Central memory CD8-positive, alpha-beta T cell (primary cell): ENCODE measurements at regions not wholly inside any gene's neighbourhood (a gene's known extent, or its start where the extent isn't known, plus 50 kb on each side); places are given as distances from the start of the nearest gene placed in this dataset.

Experiments used
- ATAC-seq: fragments of 150-1000 bp; cut with Tn5 transposase; replicated peaks from 2 replicates; pipeline ENCODE4 v1.10.0; 2022; ENCODE audit warnings: mild to moderate bottlenecking, moderate FRiP score, moderate number of reproducible peaks; ENCODE audit not compliant: poor library complexity, severe bottlenecking; ENCODE audit errors: extremely low read depth
- DNase-seq, 2 donors: peaks; one replicate each; pipeline ENCODE4 v3.0.0; 2021; ENCODE audit warnings: low spot score in 2 of 2
- H3K27ac Mint-ChIP-seq: one replicate; pipeline ENCODE4 v1.8.0; 2022; ENCODE audit warnings: low read depth, mild to moderate bottlenecking, moderate library complexity, mixed read lengths
- H3K27me3 Mint-ChIP-seq: one replicate; pipeline ENCODE4 v1.8.0; 2022; ENCODE audit warnings: mixed read lengths
- H3K36me3 Mint-ChIP-seq: one replicate; pipeline ENCODE4 v1.8.0; 2022; ENCODE audit warnings: mild to moderate bottlenecking, moderate library complexity, mixed read lengths; ENCODE audit not compliant: insufficient read depth
- H3K4me1 Mint-ChIP-seq: one replicate; pipeline ENCODE4 v1.8.0; 2022; ENCODE audit warnings: mixed read lengths
- H3K4me3 Mint-ChIP-seq: one replicate; pipeline ENCODE4 v1.8.0; 2022; ENCODE audit warnings: mild to moderate bottlenecking, moderate library complexity, mixed read lengths
- H3K9me3 Mint-ChIP-seq: one replicate; pipeline ENCODE4 v1.8.0; 2022; ENCODE audit warnings: mixed read lengths

GRCh38 chr12:115700896-115701465 lies 576.5 kb downstream of the MED13L start:
- ATAC-seq (no peak), DNase-seq (no peak)
- H3K4me3 Mint-ChIP-seq, result no peak overlapping the region
- H3K4me1 Mint-ChIP-seq, result no peaks in the 10 kb centered on the region
- H3K36me3 Mint-ChIP-seq, result no peaks in the 10 kb centered on the region
- peaks cover 8% of the 10 kb centered on the region for H3K9me3 Mint-ChIP-seq
- no peaks in the 10 kb centered on the region for H3K27me3 Mint-ChIP-seq
- no peak overlapping the region for H3K27ac Mint-ChIP-seq

GRCh38 chr12:115700081-115700480 lies 577.4 kb downstream of the MED13L start:
- Mint-ChIP-seq H3K36me3 (no peaks in the 10 kb centered on the region), H3K4me3 (no peak overlapping the region), H3K9me3 (peaks cover 6% of the 10 kb centered on the region), H3K4me1 (no peaks in the 10 kb centered on the region), H3K27ac (no peak overlapping the region), H3K27me3 (no peaks in the 10 kb centered on the region)
- DNase-seq, result no peak
- ATAC-seq, result no peak

DNA sequence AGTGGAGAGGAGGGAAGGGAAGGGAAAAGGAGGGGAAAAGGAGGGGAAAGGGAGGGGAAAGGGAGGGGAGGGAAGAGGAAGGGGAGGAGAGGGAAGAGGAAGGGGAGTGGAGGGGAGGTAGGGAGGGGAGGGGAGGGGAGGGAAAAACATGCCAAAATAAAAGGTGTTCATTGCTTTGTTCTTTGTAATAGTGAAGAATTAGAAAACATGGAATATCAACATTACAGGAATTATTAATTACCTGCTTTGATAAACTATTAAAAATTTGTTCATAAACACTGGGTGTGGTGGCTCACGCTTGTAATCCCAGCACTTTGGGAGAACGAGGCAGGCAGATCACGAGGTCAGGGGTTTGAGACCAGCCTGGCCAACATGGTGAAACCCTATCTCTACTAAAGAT lies 579.2 kb downstream of the MED13L start:
- Mint-ChIP-seq H3K36me3 (no peaks in the 10 kb centered on the region), H3K4me1 (no peaks in the 10 kb centered on the region), H3K4me3 (no peak overlapping the region), H3K9me3 (peaks cover 11% of the 10 kb centered on the region), H3K27ac (no peak overlapping the region), H3K27me3 (no peaks in the 10 kb centered on the region)
- DNase-seq (no peak), ATAC-seq (no peak)

DNA sequence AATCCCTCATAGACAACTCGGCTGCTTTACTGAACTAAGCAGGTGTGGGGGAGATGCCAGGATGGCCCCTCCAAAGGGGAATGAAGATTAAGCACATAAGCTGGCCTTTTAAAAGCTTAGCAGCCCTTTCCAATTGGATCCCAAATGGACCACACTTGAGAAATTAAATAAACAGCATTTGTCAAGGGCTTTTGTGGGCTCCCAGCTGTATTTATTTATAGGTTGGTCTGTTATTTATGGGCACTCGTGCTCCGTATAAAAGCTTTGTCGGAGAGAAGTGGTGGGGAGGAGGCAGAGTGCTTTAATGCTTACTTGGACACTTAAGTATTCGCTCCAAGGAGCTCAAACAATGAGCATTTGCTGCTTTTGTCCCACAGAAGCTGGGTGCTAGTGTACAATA lies 580.2 kb downstream of the MED13L start:
- DNase-seq (no peak), ATAC-seq (no peak)
- Mint-ChIP-seq H3K27me3 (no peaks in the 10 kb centered on the region), H3K4me1 (no peaks in the 10 kb centered on the region), H3K27ac (no peak overlapping the region), H3K4me3 (no peak overlapping the region), H3K36me3 (no peaks in the 10 kb centered on the region), H3K9me3 (peaks cover 11% of the 10 kb centered on the region)

DNA sequence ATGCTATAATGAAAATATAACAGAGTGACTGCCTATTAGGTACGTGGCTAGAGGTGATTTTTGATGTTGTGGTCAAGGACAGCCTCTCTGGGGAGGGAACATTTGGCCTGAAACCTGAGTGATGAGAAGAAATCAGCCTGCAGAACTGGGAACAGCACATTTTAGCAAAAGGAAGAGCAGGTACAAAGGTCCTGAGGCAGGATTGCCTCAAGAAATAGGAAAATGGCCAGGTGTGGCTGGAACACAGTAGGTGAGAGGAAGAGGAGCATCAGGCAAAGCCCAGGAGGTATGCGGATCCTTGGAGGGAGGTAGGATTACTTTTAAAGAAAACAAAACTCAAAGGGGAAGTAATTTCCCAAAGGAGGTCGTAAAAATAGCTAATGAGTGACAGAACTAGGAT lies 582.9 kb downstream of the MED13L start:
- Mint-ChIP-seq H3K9me3 (peaks cover 15% of the 10 kb centered on the region), H3K4me3 (no peak overlapping the region), H3K4me1 (no peaks in the 10 kb centered on the region), H3K27me3 (no peaks in the 10 kb centered on the region), H3K36me3 (no peaks in the 10 kb centered on the region), H3K27ac (no peak overlapping the region)
- no peak for ATAC-seq
- DNase-seq, result no peak

- Mint-ChIP-seq H3K27ac (no peak overlapping the region), H3K36me3 (no peaks in the 10 kb centered on the region), H3K9me3 (peaks cover 16% of the 10 kb centered on the region), H3K27me3 (no peaks in the 10 kb centered on the region), H3K4me3 (no peak overlapping the region), H3K4me1 (no peaks in the 10 kb centered on the region)
- DNase-seq, result no peak
- ATAC-seq, result no peak
These were observed 583.5 kb downstream of the MED13L start for GRCh38 chr12:115693970-115694369.

GRCh38 chr12:115691123-115691522 lies 586.4 kb downstream of the MED13L start:
- no peak overlapping the region for H3K27ac Mint-ChIP-seq
- peaks cover 13% of the 10 kb centered on the region for H3K9me3 Mint-ChIP-seq
- H3K27me3 Mint-ChIP-seq, result peaks cover 8% of the 10 kb centered on the region
- no peaks in the 10 kb centered on the region for H3K4me1 Mint-ChIP-seq
- ATAC-seq (no peak), DNase-seq (no peak)
- no peaks in the 10 kb centered on the region for H3K36me3 Mint-ChIP-seq
- H3K4me3 Mint-ChIP-seq, result no peak overlapping the region

DNA sequence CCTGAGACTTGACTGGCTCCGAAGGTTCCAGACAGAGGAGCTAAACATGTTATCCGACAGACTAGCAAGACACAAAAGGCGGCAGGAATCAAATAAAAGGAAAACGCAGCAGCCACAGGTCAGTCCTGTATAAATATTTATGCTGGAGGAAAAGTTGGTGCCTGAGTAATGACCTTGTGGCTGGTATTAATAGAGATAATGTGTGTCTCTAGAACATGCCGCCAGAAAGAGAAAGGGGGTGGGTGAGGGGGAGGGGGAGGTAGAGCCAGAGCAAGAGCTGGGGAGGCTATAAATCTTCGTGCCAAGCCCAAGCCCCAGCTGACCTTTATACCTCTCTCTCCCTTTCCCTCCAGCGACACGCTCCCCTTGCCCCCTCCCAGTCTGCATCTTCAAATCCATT lies 590.4 kb downstream of the MED13L start:
- Mint-ChIP-seq H3K27ac (no peak overlapping the region), H3K27me3 (peaks cover 8% of the 10 kb centered on the region), H3K4me3 (no peak overlapping the region), H3K4me1 (no peaks in the 10 kb centered on the region), H3K9me3 (peaks cover 15% of the 10 kb centered on the region), H3K36me3 (no peaks in the 10 kb centered on the region)
- ATAC-seq (no peak), DNase-seq (no peak)

GRCh38 chr12:115683240-115683780 lies 594.2 kb downstream of the MED13L start:
- H3K36me3 Mint-ChIP-seq, result no peaks in the 10 kb centered on the region
- ATAC-seq (no peak), DNase-seq (no peak)
- H3K27ac Mint-ChIP-seq, result no peak overlapping the region
- H3K4me1 Mint-ChIP-seq, result no peaks in the 10 kb centered on the region
- H3K9me3 Mint-ChIP-seq, result peaks cover 7% of the 10 kb centered on the region
- peaks cover 5% of the 10 kb centered on the region for H3K27me3 Mint-ChIP-seq
- H3K4me3 Mint-ChIP-seq, result no peak overlapping the region

DNA sequence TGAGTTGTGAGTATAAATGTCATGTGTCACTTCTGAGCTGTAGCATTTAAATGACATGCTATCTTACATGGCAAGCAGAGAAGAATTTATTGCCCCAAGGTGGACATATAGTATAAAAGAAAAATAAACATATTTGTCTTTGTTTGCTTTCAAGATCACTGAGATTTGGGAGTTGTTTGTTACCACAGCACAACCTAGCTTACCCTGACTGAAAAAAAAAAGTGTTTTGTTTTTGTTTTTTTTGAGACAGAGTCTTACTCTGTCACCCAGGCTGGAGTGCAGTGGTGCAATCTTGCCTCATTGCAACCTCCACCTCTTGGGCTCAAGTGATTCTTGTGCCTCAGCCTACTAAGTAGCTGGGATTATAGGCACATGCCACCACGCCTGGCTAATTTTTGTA lies 596.5 kb downstream of the MED13L start:
- H3K4me1 Mint-ChIP-seq, result no peaks in the 10 kb centered on the region
- ATAC-seq, result no peak
- peaks cover 12% of the 10 kb centered on the region for H3K9me3 Mint-ChIP-seq
- no peaks in the 10 kb centered on the region for H3K27me3 Mint-ChIP-seq
- no peak overlapping the region for H3K27ac Mint-ChIP-seq
- H3K36me3 Mint-ChIP-seq, result no peaks in the 10 kb centered on the region
- DNase-seq, result no peak
- no peak overlapping the region for H3K4me3 Mint-ChIP-seq

GRCh38 chr12:115672506-115673080 lies 604.9 kb downstream of the MED13L start:
- H3K36me3 Mint-ChIP-seq, result no peaks in the 10 kb centered on the region
- no peaks in the 10 kb centered on the region for H3K4me1 Mint-ChIP-seq
- DNase-seq, result no peak
- H3K4me3 Mint-ChIP-seq, result no peak overlapping the region
- no peak for ATAC-seq
- H3K9me3 Mint-ChIP-seq, result peaks cover 24% of the 10 kb centered on the region
- no peak overlapping the region for H3K27ac Mint-ChIP-seq
- H3K27me3 Mint-ChIP-seq, result no peaks in the 10 kb centered on the region

GRCh38 chr12:115672086-115672485 lies 605.4 kb downstream of the MED13L start:
- Mint-ChIP-seq H3K36me3 (no peaks in the 10 kb centered on the region), H3K9me3 (peaks cover 26% of the 10 kb centered on the region), H3K4me1 (no peaks in the 10 kb centered on the region), H3K4me3 (no peak overlapping the region), H3K27me3 (no peaks in the 10 kb centered on the region), H3K27ac (no peak overlapping the region)
- DNase-seq, result no peak
- no peak for ATAC-seq

DNA sequence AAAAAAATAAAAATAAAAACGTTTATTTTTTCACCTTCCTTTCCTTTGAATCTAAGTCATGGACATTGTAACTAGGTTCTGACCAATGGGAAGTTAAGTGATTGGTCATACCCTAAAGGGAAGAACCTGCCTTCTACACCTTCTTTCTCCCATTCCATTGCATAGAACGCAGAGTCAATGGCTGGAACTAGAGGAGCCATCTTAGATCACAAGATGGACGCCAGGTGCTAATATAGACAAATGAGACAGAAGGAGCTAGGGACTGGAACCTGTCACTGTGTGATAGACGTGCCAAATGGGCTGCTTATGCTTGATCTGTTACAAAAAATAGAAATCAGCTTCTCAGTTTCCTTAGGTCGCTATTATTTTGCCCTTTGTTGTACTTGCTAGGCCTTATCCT lies 606.6 kb downstream of the MED13L start:
- Mint-ChIP-seq H3K27me3 (no peaks in the 10 kb centered on the region), H3K4me3 (no peak overlapping the region)

More for the DNA sequence above, 606.6 kb downstream of the MED13L start:
- no peaks in the 10 kb centered on the region for H3K4me1 Mint-ChIP-seq
- no peak for DNase-seq
- H3K36me3 Mint-ChIP-seq, result no peaks in the 10 kb centered on the region
- peaks cover 20% of the 10 kb centered on the region for H3K9me3 Mint-ChIP-seq
- H3K27ac Mint-ChIP-seq, result no peak overlapping the region
- ATAC-seq, result no peak
